Trophoblast cell (in vitro differentiated cells and primary cell): ENCODE measurements at regions not wholly inside any gene's neighbourhood (a gene's known extent, or its start where the extent isn't known, plus 50 kb on each side); places are given as distances from the start of the nearest gene placed in this dataset.

Experiments used
- DNase-seq, 2 donors: peaks; one replicate each; pipeline ENCODE4 v3.0.0-alpha.2; 2016
- H2AFZ ChIP-seq: 2 replicates; pipeline ENCODE4 v1.6.1; 2013; ENCODE audit warnings: low read length, moderate library complexity, mild to moderate bottlenecking; ENCODE audit not compliant: insufficient read depth, poor library complexity
- H2AK5ac ChIP-seq: 2 replicates; pipeline ENCODE4 v1.6.1; 2013; ENCODE audit warnings: mild to moderate bottlenecking, low read length
- H2BK120ac ChIP-seq: 2 replicates; pipeline ENCODE4 v1.6.1; 2013; ENCODE audit warnings: low read length, mild to moderate bottlenecking, moderate library complexity; ENCODE audit not compliant: insufficient read depth, poor library complexity
- H2BK12ac ChIP-seq: 2 replicates; pipeline ENCODE4 v1.6.1; 2013; ENCODE audit warnings: mild to moderate bottlenecking, low read length, moderate library complexity
- H2BK5ac ChIP-seq: 2 replicates; pipeline ENCODE4 v1.6.1; 2013; ENCODE audit warnings: low read length, low read depth, moderate library complexity, mild to moderate bottlenecking; ENCODE audit not compliant: poor library complexity
- H3K14ac ChIP-seq: 2 replicates; pipeline ENCODE4 v1.6.1; 2013; ENCODE audit warnings: mild to moderate bottlenecking, low read length
- H3K18ac ChIP-seq: 2 replicates; pipeline ENCODE4 v1.6.1; 2013; ENCODE audit warnings: mild to moderate bottlenecking, low read length
- H3K23ac ChIP-seq: 2 replicates; pipeline ENCODE4 v1.6.1; 2013; ENCODE audit warnings: low read length
- H3K27ac ChIP-seq: 2 replicates; pipeline ENCODE4 v1.5.1; 2013; ENCODE audit warnings: low read depth, mild to moderate bottlenecking, inconsistent platforms, low read length, moderate library complexity
- H3K27me3 ChIP-seq: 2 replicates; pipeline ENCODE4 v1.6.1; 2013; ENCODE audit warnings: inconsistent platforms, mild to moderate bottlenecking, low read length, moderate library complexity; ENCODE audit not compliant: insufficient read depth
- H3K36me3 ChIP-seq, 2 experiments: 1 replicate in 1 of 2; 2 replicates in 1 of 2; pipeline ENCODE4 v1.6.1; 2013; ENCODE audit warnings: low read length in 2 of 2, mild to moderate bottlenecking in 2 of 2, moderate library complexity in 1 of 2; ENCODE audit not compliant: insufficient read depth in 2 of 2, control insufficient read depth in 1 of 2
- H3K4ac ChIP-seq: 2 replicates; pipeline ENCODE4 v1.6.1; 2013; ENCODE audit warnings: low read depth, mild to moderate bottlenecking, low read length, moderate library complexity
- H3K4me1 ChIP-seq, 2 experiments: 1 replicate in 1 of 2; 2 replicates in 1 of 2; pipeline ENCODE4 v1.6.1; 2013; ENCODE audit warnings: low read length in 2 of 2, mild to moderate bottlenecking in 2 of 2, moderate library complexity in 1 of 2; ENCODE audit not compliant: insufficient read depth in 2 of 2, control insufficient read depth in 1 of 2
- H3K4me2 ChIP-seq: 2 replicates; pipeline ENCODE4 v1.6.1; 2013; ENCODE audit warnings: inconsistent platforms, mild to moderate bottlenecking, low read length, moderate library complexity
- H3K4me3 ChIP-seq: 2 replicates; pipeline ENCODE4 v1.5.1; 2013; ENCODE audit warnings: mild to moderate bottlenecking, low read depth, low read length, inconsistent platforms
- H3K79me1 ChIP-seq: one replicate; pipeline ENCODE4 v1.6.1; 2013; ENCODE audit warnings: low read length
- H3K79me2 ChIP-seq: 2 replicates; pipeline ENCODE4 v1.6.1; 2013; ENCODE audit warnings: low read length, mild to moderate bottlenecking; ENCODE audit not compliant: control insufficient read depth, insufficient read depth, poor library complexity
- H3K9ac ChIP-seq: 2 replicates; pipeline ENCODE4 v1.6.1; 2013; ENCODE audit warnings: mild to moderate bottlenecking, low read length
- H3K9me3 ChIP-seq: 2 replicates; pipeline ENCODE4 v1.6.1; 2013; ENCODE audit warnings: low read depth, mild to moderate bottlenecking, control low read depth, inconsistent platforms, low read length; ENCODE audit not compliant: insufficient read depth
- H4K12ac ChIP-seq: 2 replicates; pipeline ENCODE4 v1.6.1; 2013; ENCODE audit warnings: low read depth, mild to moderate bottlenecking, low read length, moderate library complexity
- H4K8ac ChIP-seq: 2 replicates; pipeline ENCODE4 v1.6.1; 2013; ENCODE audit warnings: low read depth, mild to moderate bottlenecking, low read length, moderate library complexity
- H4K91ac ChIP-seq: one replicate; pipeline ENCODE4 v1.6.1; 2013; ENCODE audit warnings: low read depth, mild to moderate bottlenecking, low read length, moderate library complexity
- WGBS: extraction: QIAGEN DNeasy Blood & Tissue Kit; methylation state at CpG from one replicate; pipeline ENCODE4 v1.1.7; 2013; ENCODE audit warnings: missing lambda C conversion rate; ENCODE audit not compliant: insufficient read length, insufficient coverage; ENCODE audit errors: extremely low coverage; 5-methylcytosine and 5-hydroxymethylcytosine counted together

GRCh38 chr6:23323897-23324296, 754.5 kb downstream of the HDGFL1 start:
- H4K91ac ChIP-seq = no peak overlapping the region
- no peaks in the 10 kb centered on the region for H3K79me2 ChIP-seq
- no peak overlapping the region for H3K27ac ChIP-seq
- no peaks in the 10 kb centered on the region for H3K9me3 ChIP-seq
- no peak overlapping the region for H3K4me3 ChIP-seq
- no peak overlapping the region for H3K4me2 ChIP-seq
- H3K18ac ChIP-seq = no peak overlapping the region
- no peak overlapping the region for H3K23ac ChIP-seq
- DNase-seq = no peak
- H3K4ac ChIP-seq = no peak overlapping the region
- H3K14ac ChIP-seq = no peak overlapping the region
- H2BK5ac ChIP-seq = no peak overlapping the region
- H4K12ac ChIP-seq = no peak overlapping the region
- no peaks in the 10 kb centered on the region for H3K27me3 ChIP-seq
- no CpG with 5 or more reads among the region's 4 CpGs for WGBS
- H3K9ac ChIP-seq = no peak overlapping the region
- no peaks in the 10 kb centered on the region for H3K36me3 ChIP-seq
- no peak overlapping the region for H4K8ac ChIP-seq
- H2AFZ ChIP-seq = no peak overlapping the region
- H2BK120ac ChIP-seq = no peak overlapping the region
- no peaks in the 10 kb centered on the region for H3K79me1 ChIP-seq
- H3K4me1 ChIP-seq = no peaks in the 10 kb centered on the region
- H2AK5ac ChIP-seq = no peak overlapping the region
- H2BK12ac ChIP-seq = no peak overlapping the region

- Histone ChIP-seq H3K4me1 (no peaks in the 10 kb centered on the region), H2AFZ (no peak overlapping the region), H3K27ac (no peak overlapping the region), H2AK5ac (no peak overlapping the region), H3K14ac (no peak overlapping the region), H3K9me3 (no peaks in the 10 kb centered on the region), H4K8ac (no peak overlapping the region), H3K4me3 (no peak overlapping the region), H4K12ac (no peak overlapping the region), H3K79me1 (no peaks in the 10 kb centered on the region), H3K23ac (no peak overlapping the region), H3K18ac (no peak overlapping the region), H3K79me2 (no peaks in the 10 kb centered on the region), H2BK12ac (no peak overlapping the region), H3K27me3 (no peaks in the 10 kb centered on the region), H3K4me2 (no peak overlapping the region), H3K4ac (no peak overlapping the region), H4K91ac (no peak overlapping the region), H2BK5ac (no peak overlapping the region), H2BK120ac (no peak overlapping the region), H3K9ac (no peak overlapping the region), H3K36me3 (no peaks in the 10 kb centered on the region)
- WGBS = no CpG with 5 or more reads among the region's 3 CpGs
- no peak for DNase-seq
Measured at GRCh38 chr6:23325065-23325464, 755.7 kb downstream of the HDGFL1 start.

GRCh38 chr6:23327621-23328020, 758.3 kb downstream of the HDGFL1 start:
- WGBS = no CpG with 5 or more reads among the region's 1 CpG

GRCh38 chr6:23329086-23329485, 759.7 kb downstream of the HDGFL1 start:
- Histone ChIP-seq H3K9me3 (no peaks in the 10 kb centered on the region), H4K8ac (no peak overlapping the region), H2BK120ac (no peak overlapping the region), H3K4me1 (no peaks in the 10 kb centered on the region), H3K79me2 (no peaks in the 10 kb centered on the region), H3K27ac (no peak overlapping the region), H2BK12ac (no peak overlapping the region), H3K79me1 (no peaks in the 10 kb centered on the region), H2BK5ac (no peak overlapping the region), H3K14ac (no peak overlapping the region), H3K9ac (no peak overlapping the region), H3K18ac (no peak overlapping the region), H2AK5ac (no peak overlapping the region), H4K91ac (no peak overlapping the region), H3K4ac (no peak overlapping the region), H4K12ac (no peak overlapping the region), H3K36me3 (no peaks in the 10 kb centered on the region), H3K4me2 (no peak overlapping the region), H3K27me3 (no peaks in the 10 kb centered on the region), H3K23ac (no peak overlapping the region), H2AFZ (no peak overlapping the region), H3K4me3 (no peak overlapping the region)
- no peak for DNase-seq
- no CpG with 5 or more reads among the region's 1 CpG for WGBS

More at GRCh38 chr6:23327621-23328020, 758.3 kb downstream of the HDGFL1 start:
- H3K4ac ChIP-seq = no peak overlapping the region
- DNase-seq = no peak
- H4K12ac ChIP-seq = no peak overlapping the region
- H2AK5ac ChIP-seq = no peak overlapping the region
- no peak overlapping the region for H3K9ac ChIP-seq
- H3K79me1 ChIP-seq = no peaks in the 10 kb centered on the region
- no peak overlapping the region for H3K4me3 ChIP-seq
- no peak overlapping the region for H3K18ac ChIP-seq
- no peaks in the 10 kb centered on the region for H3K27me3 ChIP-seq
- no peak overlapping the region for H3K23ac ChIP-seq
- H3K36me3 ChIP-seq = no peaks in the 10 kb centered on the region
- no peak overlapping the region for H3K4me2 ChIP-seq
- no peak overlapping the region for H4K8ac ChIP-seq
- H2BK12ac ChIP-seq = no peak overlapping the region
- no peak overlapping the region for H2BK5ac ChIP-seq
- H3K79me2 ChIP-seq = no peaks in the 10 kb centered on the region
- H3K4me1 ChIP-seq = no peaks in the 10 kb centered on the region
- H3K9me3 ChIP-seq = no peaks in the 10 kb centered on the region
- no peak overlapping the region for H4K91ac ChIP-seq
- H2BK120ac ChIP-seq = no peak overlapping the region
- H3K14ac ChIP-seq = no peak overlapping the region
- H2AFZ ChIP-seq = no peak overlapping the region
- no peak overlapping the region for H3K27ac ChIP-seq
